ENCODE measurements at regions not wholly inside any gene's neighbourhood (a gene's known extent, or its start where the extent isn't known, plus 50 kb on each side); places are given as distances from the start of the nearest gene placed in this dataset.
A peak's percentile ranks its signal among the peaks of the same experiment; 100 is the strongest.

- DNase-seq (ENCODE audit: low spot score) = no peak
These were observed 407.4 kb downstream of the PLA2G4A start for GRCh38 chr1:187236199-187236598.

DNA sequence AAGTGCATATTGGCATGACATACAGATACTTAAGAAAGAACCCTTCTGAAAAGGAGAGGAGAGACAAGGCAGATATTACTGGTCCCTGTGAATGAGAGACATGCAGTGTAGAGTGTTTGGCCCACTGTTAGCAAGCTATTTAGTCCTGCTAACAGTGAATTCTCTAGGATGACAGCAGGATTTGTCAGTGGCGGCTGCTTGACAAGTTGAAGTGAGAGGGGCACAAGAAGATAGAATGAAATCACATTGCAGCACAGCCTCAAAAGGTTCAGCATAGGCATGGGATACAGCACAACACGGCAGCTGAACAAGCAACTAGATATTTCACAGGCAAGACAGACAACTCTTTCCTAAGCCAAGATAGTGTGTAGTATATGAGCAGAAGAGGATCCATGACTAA is 407.9 kb downstream of the PLA2G4A start:
- no peak for DNase-seq (ENCODE audit: low spot score)

DNA sequence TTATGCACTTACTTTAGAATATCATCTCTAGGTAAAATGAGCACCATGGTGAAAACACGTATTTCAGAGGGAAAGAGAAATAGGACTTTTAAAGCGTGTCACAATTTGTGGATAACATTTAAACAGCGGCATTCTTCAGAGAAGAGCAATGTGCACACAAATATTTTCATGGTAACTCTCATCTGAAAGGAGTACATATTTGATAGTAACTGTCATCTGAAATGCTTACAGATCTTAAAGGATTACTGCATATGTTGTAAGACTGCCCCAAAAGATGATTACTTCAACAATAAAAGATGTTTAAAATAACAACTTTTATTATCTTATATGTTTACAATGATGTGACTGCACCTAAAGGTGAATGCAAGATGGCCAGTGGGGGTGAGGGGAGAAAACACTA is 408.8 kb downstream of the PLA2G4A start:
- no peak for DNase-seq (ENCODE audit: low spot score)

DNA sequence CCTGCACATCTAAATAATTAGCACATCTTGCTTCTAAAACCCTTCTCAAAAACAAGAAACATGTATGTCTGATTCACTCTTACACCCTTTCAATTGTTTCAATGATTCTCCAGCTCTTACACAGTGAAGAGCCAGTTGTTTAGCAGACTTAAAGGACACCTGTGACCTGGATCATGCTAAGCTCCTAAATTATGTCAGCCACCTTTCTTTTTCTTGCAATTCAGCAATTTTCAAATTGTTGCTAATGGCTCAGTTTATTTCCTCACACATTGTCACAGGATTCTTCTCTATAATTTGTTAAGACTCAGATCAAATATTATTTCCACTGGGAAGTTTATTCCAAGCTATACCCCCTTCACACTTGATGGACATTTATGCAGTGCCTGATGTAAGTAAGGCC is 413.2 kb downstream of the PLA2G4A start:
- DNase-seq (ENCODE audit: low spot score) = no peak

DNA sequence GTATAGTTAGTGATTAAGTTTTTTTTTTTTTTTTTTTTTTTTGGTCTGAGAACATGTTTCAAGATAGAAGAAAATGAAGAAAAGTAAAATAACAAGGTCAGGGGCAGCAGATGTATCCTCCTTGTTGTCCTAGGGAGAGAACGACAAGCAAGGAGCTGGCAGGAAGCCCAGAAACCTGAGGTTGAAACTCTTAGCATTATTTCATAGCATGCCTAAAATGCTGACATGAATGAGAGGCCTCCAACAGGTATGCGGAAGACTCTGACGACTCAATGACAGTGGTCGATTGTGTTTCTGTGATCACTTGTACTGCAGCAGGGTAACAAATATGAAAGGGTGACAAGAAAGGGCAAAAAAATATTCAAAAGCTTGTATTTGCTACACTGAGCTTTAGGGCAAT is 415.9 kb downstream of the PLA2G4A start:
- no peak for DNase-seq (ENCODE audit: low spot score)

GRCh38 chr1:187245201-187245600 is 416.5 kb downstream of the PLA2G4A start:
- DNase-seq (ENCODE audit: low spot score) = no peak

- no peak for DNase-seq (ENCODE audit: low spot score)
These were observed 420.4 kb downstream of the PLA2G4A start for GRCh38 chr1:187249196-187249595.

DNA sequence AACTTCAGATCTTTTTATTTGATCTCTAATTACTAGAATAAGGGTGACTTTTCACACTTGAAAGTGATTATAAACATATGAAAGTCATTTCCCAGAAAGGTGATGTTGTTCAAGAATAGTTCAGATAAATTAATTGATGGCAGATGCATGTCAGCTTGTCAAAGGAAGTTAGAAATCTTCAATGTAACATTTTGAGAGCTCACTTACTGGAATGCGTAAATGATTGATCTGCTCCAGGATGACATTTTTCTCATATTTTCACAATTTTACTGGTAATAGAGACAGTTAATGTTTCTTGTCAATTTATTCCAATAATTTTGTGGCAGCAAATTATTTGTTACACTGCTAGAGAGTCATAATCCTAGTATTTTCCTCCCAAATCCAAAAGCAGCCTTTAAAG is 424.2 kb downstream of the PLA2G4A start:
- DNase-seq (ENCODE audit: low spot score) = no peak

DNA sequence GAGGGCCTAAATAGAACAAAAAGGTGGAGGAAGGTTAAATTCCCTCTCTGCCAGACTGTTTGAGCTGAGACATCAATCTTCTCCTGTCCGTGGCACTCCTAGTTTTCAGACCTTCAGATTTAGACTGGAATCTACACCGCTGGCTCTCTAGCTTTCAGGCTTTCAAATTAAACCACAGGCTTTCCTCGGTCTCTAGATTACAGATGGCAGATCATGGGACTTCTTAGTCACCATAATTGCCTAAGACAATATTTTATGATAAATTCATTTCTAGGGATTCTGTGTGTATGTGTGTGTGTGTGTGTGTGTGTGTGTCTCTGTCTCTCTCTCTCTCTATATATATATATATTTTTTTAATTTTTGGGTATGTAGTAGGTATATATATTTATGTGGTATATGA is 428.7 kb downstream of the PLA2G4A start:
- no peak for DNase-seq (ENCODE audit: low spot score)

DNA sequence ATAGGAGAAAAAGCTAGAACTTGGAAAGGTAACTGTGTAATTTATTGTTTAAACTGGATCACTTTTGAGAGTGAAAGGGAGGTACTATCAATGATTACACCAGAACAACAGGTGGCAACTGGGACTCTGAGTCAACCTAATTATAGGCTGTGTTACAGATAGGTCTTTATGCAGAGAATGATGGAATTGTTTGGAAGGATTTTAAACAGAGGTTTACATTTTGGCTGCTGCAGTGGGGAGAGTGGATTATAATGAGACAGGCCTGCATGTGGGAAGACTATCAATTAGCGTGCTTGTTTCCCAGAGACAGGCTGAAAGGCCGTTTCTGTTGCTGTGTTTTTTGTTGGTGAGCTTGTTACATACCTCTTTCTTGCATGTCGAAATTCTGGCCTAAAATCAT is 432.9 kb downstream of the PLA2G4A start:
- DNase-seq (ENCODE audit: low spot score) = no peak

GRCh38 chr1:187262731-187263130 is 434.0 kb downstream of the PLA2G4A start:
- no peak for DNase-seq (ENCODE audit: low spot score)

GRCh38 chr1:187264995-187265602 is 436.4 kb downstream of the PLA2G4A start:
- peak; percentile 19 for DNase-seq (ENCODE audit: low spot score)

DNA sequence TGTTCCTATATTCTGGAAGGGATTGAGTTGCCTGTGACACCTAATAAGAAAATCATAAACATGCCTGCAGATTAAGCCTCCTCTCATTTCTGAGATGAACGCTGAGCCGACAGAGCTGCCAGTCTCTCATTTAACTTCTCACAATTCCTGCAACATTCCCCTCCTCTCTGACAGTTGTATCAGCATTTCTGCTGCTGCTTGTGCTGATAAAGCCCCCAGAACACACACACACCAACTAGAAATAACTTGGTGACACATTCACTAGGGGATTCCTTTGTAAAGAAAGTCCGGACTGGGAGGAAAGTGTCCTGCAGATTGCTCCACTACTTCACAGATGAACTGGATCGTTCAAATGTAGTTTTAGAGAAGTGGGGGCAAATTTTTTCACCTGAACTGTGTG is 437.3 kb downstream of the PLA2G4A start:
- no peak for DNase-seq (ENCODE audit: low spot score)

DNA sequence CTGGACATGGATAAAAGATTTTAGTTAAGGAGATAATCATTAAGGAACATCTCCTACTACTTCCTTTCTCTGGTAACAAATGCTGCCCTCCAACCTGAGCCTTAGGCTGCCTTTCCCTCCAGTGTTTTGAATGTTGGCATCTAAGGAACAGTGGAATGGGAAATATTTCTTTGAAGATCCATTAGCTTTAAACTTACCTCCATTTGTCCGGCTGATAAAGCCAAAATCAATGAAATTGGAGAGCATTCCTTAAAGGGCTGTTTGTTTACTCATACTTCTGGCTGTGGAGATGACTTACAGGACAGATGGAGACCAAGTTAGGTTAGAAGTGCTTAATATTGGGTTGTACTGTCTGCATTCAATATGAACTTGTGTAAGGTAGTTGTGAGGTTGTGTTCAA is 439.1 kb downstream of the PLA2G4A start:
- no peak for DNase-seq (ENCODE audit: low spot score)

DNA sequence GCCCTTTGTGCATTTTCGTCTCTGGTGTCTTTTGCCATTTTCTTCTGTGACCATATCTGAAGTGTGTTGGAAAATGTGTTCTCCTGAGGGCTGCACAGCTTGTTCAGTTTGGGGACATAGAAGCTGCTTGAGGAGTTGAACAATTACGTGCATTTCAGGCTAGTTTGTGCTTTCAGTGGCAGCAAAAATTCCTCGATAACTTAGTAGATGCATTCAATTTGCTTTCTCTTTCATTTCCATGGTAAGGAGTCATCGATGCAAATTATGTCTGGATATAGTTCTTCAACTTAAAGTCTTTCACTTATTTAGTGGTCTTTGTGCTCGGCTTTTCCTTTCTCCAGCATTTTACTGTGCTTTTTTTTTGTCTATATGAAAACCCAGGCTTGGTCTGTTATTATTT is 441.5 kb downstream of the PLA2G4A start:
- DNase-seq (ENCODE audit: low spot score) = no peak

DNA sequence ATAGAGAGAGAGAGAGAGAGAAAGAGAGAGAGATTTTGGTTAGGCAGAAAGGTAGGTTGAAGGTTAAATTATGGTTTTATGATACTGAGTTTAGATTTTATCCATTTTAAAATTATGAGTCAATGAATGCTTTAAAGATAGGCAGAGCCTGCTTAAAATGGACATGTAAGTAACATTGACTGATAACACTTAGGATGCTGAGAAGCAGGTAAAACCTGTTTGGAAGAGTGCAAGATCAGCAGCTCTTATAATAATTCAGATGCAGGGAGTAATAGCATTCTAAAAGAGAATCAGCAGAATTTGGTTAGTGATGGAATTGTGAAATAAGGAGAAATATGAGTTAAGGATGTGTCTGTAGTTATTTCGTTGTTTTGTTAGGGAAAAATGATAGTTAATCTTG is 446.6 kb downstream of the PLA2G4A start:
- no peak for DNase-seq (ENCODE audit: low spot score)

GRCh38 chr1:187275985-187276575 is 447.3 kb downstream of the PLA2G4A start:
- DNase-seq (ENCODE audit: low spot score) = no peak

DNA sequence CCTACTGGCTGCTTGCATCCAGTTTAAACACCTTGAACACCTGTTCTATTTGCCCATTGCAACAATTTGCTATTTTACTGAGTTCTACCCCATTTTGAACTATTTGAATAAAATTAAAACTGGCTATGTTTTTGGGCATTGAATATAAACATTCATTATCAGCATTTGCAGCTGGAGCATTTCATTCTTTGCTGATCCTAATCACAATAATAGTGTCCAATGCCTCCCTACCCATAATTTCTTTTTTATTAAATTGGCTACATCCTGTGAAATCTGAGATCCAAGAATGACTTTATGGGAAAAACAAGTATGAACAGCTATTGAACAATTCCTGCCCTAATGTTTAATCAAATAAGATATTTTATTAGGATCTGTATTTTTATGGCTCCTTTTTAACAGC is 447.9 kb downstream of the PLA2G4A start:
- no peak for DNase-seq (ENCODE audit: low spot score)

DNA sequence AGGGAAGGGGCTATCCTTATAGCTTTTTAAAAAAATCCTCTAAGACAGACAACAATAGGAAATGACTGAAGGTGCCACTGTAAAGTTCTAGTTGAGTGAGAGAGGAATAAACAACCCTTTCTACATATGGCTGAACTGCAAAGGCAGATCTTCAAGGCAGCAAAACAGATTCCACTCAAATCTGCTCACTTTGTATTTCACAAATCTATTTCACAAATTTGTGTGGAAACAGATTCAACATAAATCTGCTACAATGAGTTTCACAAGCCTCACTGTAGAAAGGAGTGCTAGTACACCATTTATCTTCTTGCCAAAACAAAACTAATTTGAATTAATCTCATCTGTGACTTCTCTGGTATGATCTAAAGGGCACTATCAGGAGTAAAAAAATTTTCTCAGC is 451.3 kb downstream of the PLA2G4A start:
- DNase-seq (ENCODE audit: low spot score) = no peak

DNA sequence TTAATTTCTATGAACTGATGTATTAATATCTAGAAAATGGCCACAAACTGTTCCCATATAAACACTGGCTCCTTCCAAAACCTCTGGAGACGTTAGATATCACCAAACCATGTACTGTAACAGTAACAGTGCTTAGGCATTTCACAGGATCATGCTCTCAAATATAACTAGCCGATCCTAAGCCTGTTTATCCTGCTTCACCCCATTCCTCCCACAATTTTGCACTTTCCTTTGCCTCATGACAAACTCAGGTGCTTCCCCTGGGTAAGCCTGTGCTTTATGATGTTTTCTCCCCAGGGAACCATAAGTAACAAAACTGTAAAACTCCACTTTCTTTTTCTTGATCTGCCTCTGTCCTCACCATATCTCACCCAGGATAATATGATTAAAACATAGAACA is 452.3 kb downstream of the PLA2G4A start:
- no peak for DNase-seq (ENCODE audit: low spot score)

GRCh38 chr1:187283984-187284383 is 455.2 kb downstream of the PLA2G4A start:
- no peak for DNase-seq (ENCODE audit: low spot score)

- DNase-seq (ENCODE audit: low spot score) = no peak
These were observed 465.9 kb downstream of the PLA2G4A start for GRCh38 chr1:187294421-187295201.

DNA sequence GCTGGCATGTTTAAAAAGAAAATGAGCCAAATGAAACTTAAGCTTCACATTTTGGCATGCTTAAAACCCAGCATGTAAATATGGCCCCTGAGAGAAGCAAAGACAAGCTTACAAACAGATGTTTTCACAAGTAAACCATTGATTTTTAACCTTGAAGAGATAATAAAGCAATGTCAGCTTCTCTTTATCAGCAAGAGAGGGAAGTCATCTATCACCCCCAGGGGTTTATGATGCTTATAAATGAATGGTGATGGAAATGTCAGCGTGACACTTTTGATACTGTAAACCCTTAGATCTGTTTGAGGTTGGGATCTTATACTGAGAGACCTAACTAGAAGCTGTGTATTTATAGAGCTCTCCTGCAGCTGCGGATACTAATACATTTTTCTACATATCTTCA is 471.3 kb downstream of the PLA2G4A start:
- DNase-seq (ENCODE audit: low spot score) = no peak

All from SW480 (cell line).